Colonic mucosa (tissue), 4 donors: ENCODE measurements at regions not wholly inside any gene's neighbourhood (a gene's known extent, or its start where the extent isn't known, plus 50 kb on each side); places are given as distances from the start of the nearest gene placed in this dataset.

Experiments
- DNase-seq: peaks from one replicate; pipeline ENCODE4 v3.0.0-alpha.2; 2020
- H3K27ac ChIP-seq: fragments of 200-600 bp; one replicate; pipeline ENCODE4 v1.8.0; 2021
- H3K27me3 ChIP-seq: fragments of 200-600 bp; one replicate; pipeline ENCODE4 v1.8.0; 2021
- H3K36me3 ChIP-seq: fragments of 200-600 bp; one replicate; pipeline ENCODE4 v1.8.0; 2021
- H3K4me1 ChIP-seq: fragments of 200-600 bp; one replicate; pipeline ENCODE4 v1.8.0; 2021; ENCODE audit warnings: mild to moderate bottlenecking
- H3K4me3 ChIP-seq: fragments of 200-600 bp; one replicate; pipeline ENCODE4 v1.8.0; 2021
- H3K9ac ChIP-seq, 2 donors: one replicate each; pipeline ENCODE4 v1.7.0; 2013; ENCODE audit warnings: control low read depth in 2 of 2, low read depth in 2 of 2, low read length in 2 of 2
- H3K9me3 ChIP-seq: fragments of 200-600 bp; one replicate; pipeline ENCODE4 v1.8.0; 2021
- CTCF ChIP-seq: fragments of 200-600 bp; IDR thresholded peaks from one replicate; pipeline ENCODE4 v1.8.0; 2022; ENCODE audit warnings: antibody characterized with exemption, mild to moderate bottlenecking
- intact Hi-C: fragments of 100-400 bp; cut with DNase I; formaldehyde crosslinking; loops from one replicate; pipeline ENCODE4 v1.14.1; 2022
- donor health status: healthy.
- donor health status: DM: no; HTN: no; CAD: no.
- donor health status: DM: no; HTN: no; CAD: no.

- H3K4me3 ChIP-seq, result no peak overlapping the region
- no peaks in the 10 kb centered on the region for H3K36me3 ChIP-seq
- H3K9ac ChIP-seq, result no peak overlapping the region
- H3K27me3 ChIP-seq, result no peaks in the 10 kb centered on the region
- H3K27ac ChIP-seq, result no peak overlapping the region
- H3K9me3 ChIP-seq, result no peaks in the 10 kb centered on the region
- no peak for TF ChIP-seq CTCF
- no peak for DNase-seq
- H3K4me1 ChIP-seq, result no peaks in the 10 kb centered on the region
- intact Hi-C loops, result no loop called here
Observed at GRCh38 chr6:92364948-92365541, 1054.3 kb downstream of the EPHA7 start.

GRCh38 chr6:92363111-92363510, 1056.2 kb downstream of the EPHA7 start:
- Histone ChIP-seq H3K9ac (no peak overlapping the region), H3K4me3 (no peak overlapping the region), H3K27ac (no peak overlapping the region), H3K4me1 (no peaks in the 10 kb centered on the region), H3K9me3 (no peaks in the 10 kb centered on the region), H3K27me3 (no peaks in the 10 kb centered on the region), H3K36me3 (no peaks in the 10 kb centered on the region)
- DNase-seq, result no peak
- TF ChIP-seq CTCF, result no peak
- intact Hi-C loops, result no loop called here

GRCh38 chr6:92362404-92362803, 1057.0 kb downstream of the EPHA7 start:
- Histone ChIP-seq H3K4me1 (no peaks in the 10 kb centered on the region), H3K4me3 (no peak overlapping the region), H3K27ac (no peak overlapping the region), H3K27me3 (no peaks in the 10 kb centered on the region), H3K9ac (no peak overlapping the region), H3K36me3 (no peaks in the 10 kb centered on the region), H3K9me3 (no peaks in the 10 kb centered on the region)
- DNase-seq, result no peak
- intact Hi-C loops, result no loop called here
- TF ChIP-seq CTCF, result no peak

GRCh38 chr6:92361990-92362389, 1057.4 kb downstream of the EPHA7 start:
- H3K4me3 ChIP-seq, result no peak overlapping the region

GRCh38 chr6:92354270-92354829, 1065.0 kb downstream of the EPHA7 start:
- TF ChIP-seq CTCF, result no peak
- intact Hi-C loops, result no loop called here

More at GRCh38 chr6:92361990-92362389, 1057.4 kb downstream of the EPHA7 start:
- no peaks in the 10 kb centered on the region for H3K36me3 ChIP-seq
- no peak for DNase-seq
- TF ChIP-seq CTCF, result no peak
- intact Hi-C loops, result no loop called here
- H3K27ac ChIP-seq, result no peak overlapping the region
- H3K9me3 ChIP-seq, result no peaks in the 10 kb centered on the region
- no peaks in the 10 kb centered on the region for H3K4me1 ChIP-seq
- no peaks in the 10 kb centered on the region for H3K27me3 ChIP-seq
- no peak overlapping the region for H3K9ac ChIP-seq

More at GRCh38 chr6:92354270-92354829, 1065.0 kb downstream of the EPHA7 start:
- no peaks in the 10 kb centered on the region for H3K36me3 ChIP-seq
- H3K9me3 ChIP-seq, result no peaks in the 10 kb centered on the region
- no peaks in the 10 kb centered on the region for H3K27me3 ChIP-seq
- no peaks in the 10 kb centered on the region for H3K4me1 ChIP-seq
- H3K9ac ChIP-seq, result no peak overlapping the region
- H3K27ac ChIP-seq, result no peak overlapping the region
- DNase-seq, result no peak
- H3K4me3 ChIP-seq, result no peak overlapping the region
